B cell (primary cell): ENCODE measurements at regions not wholly inside any gene's neighbourhood (a gene's known extent, or its start where the extent isn't known, plus 50 kb on each side); places are given as distances from the start of the nearest gene placed in this dataset.
"Not testable (repeated sequence)": the region's sequence is repeated elsewhere in the genome, so short reads cannot be mapped to it uniquely, and the experiment has no call there.

Source experiments
- ATAC-seq: fragments of 200-7000 bp; cut with Tn5 transposase; one replicate; pipeline ENCODE4 v1.10.0; 2021; ENCODE audit warnings: low read depth, mild to moderate bottlenecking, moderate number of reproducible peaks, moderate library complexity
- CTCF ChIA-PET: fragments of 350-600 bp; sonication (Branson Sonifier 250); formaldehyde crosslinking; loops from one replicate; lab custom pipeline; 2021; ENCODE audit warnings: antibody characterized with exemption, inconsistent platforms; lab: Charles Lee
- POLR2A ChIA-PET: fragments of 350-600 bp; sonication (Branson Sonifier 250); formaldehyde crosslinking; loops from one replicate; lab custom pipeline; 2021; ENCODE audit warnings: antibody characterized with exemption; lab: Charles Lee
- DNase-seq: peaks from one replicate; pipeline ENCODE4 v3.0.0; 2013
- H2AFZ ChIP-seq: 2 replicates; pipeline ENCODE4 v1.6.1; 2012; ENCODE audit warnings: mild to moderate bottlenecking, low read depth, low read length; ENCODE audit not compliant: insufficient read depth, poor library complexity, severe bottlenecking
- H3K27ac ChIP-seq, 2 donors: 1 replicate in 1 of 2; 2 replicates in 1 of 2; pipeline ENCODE4 v1.5.1; 2012 to 2013; ENCODE audit warnings: low read length in 2 of 2, mild to moderate bottlenecking in 2 of 2, moderate library complexity in 1 of 2
- H3K27me3 ChIP-seq, 4 experiments: fragments of 200-600 bp in 1 of 4; sonication (generic) in 1 of 4; replicated peaks in 1 of 4; 1 replicate in 2 of 4; 2 replicates in 2 of 4; pipeline versions ENCODE4 v1.6.1 to v1.7.0; 2013 to 2016; ENCODE audit warnings: low read length in 3 of 4, mild to moderate bottlenecking in 2 of 4, mixed read lengths in 1 of 4, moderate library complexity in 1 of 4; ENCODE audit not compliant: insufficient read depth in 4 of 4, control insufficient read depth in 3 of 4; ENCODE audit errors: control extremely low read depth in 1 of 4
- H3K36me3 ChIP-seq, 2 experiments: replicated peaks in 1 of 2; 1 replicate in 1 of 2; 2 replicates in 1 of 2; pipeline versions ENCODE4 v1.6.1 to v1.7.1; 2013; ENCODE audit warnings: low read length in 1 of 2; ENCODE audit not compliant: insufficient read depth in 2 of 2, control insufficient read depth in 1 of 2; ENCODE audit errors: control extremely low read depth in 1 of 2, extremely low read depth in 1 of 2
- H3K4me1 ChIP-seq, 2 donors: fragments of 200-600 bp in 1 of 2; sonication (generic) in 1 of 2; 1 replicate in 1 of 2; 2 replicates in 1 of 2; pipeline versions ENCODE4 v1.5.1 to v1.6.1; 2013 to 2017; ENCODE audit warnings: low read length in 2 of 2; ENCODE audit not compliant: control insufficient read depth in 2 of 2, insufficient read depth in 2 of 2
- H3K4me2 ChIP-seq: replicated peaks from 2 replicates; pipeline ENCODE3; 2012; ENCODE audit warnings: mild to moderate bottlenecking, low read depth, low read length; ENCODE audit not compliant: poor library complexity, severe bottlenecking
- H3K4me3 ChIP-seq, 5 experiments: fragments of 200-600 bp in 1 of 5; sonication (generic) in 1 of 5; 1 replicate in 3 of 5; 2 replicates in 2 of 5; pipeline versions ENCODE4 v1.5.1 to v1.7.0; 2011 to 2016; ENCODE audit warnings: low read length in 4 of 5, mild to moderate bottlenecking in 4 of 5, low read depth in 2 of 5, control low read depth in 1 of 5, moderate library complexity in 1 of 5; ENCODE audit not compliant: insufficient read depth in 1 of 5; ENCODE audit errors: control extremely low read depth in 1 of 5, extremely low read depth in 1 of 5
- H3K79me2 ChIP-seq: fragments of 200-600 bp; sonication (generic); one replicate; pipeline ENCODE4 v1.6.0; 2016; ENCODE audit warnings: low read length; ENCODE audit not compliant: control insufficient read depth, insufficient read depth
- H3K9ac ChIP-seq: fragments of 200-600 bp; sonication (generic); 2 replicates; pipeline ENCODE4 v1.6.1; 2017; ENCODE audit warnings: mild to moderate bottlenecking, low read length, moderate library complexity
- H3K9me3 ChIP-seq, 3 donors: one replicate each; pipeline versions ENCODE4 v1.6.1 to v1.7.1; 2013; ENCODE audit warnings: low read length in 2 of 3; ENCODE audit not compliant: control insufficient read depth in 2 of 3, insufficient read depth in 1 of 3; ENCODE audit errors: control extremely low read depth in 1 of 3
- H4K20me1 ChIP-seq: 2 replicates; pipeline ENCODE4 v1.6.0; 2012; ENCODE audit warnings: mild to moderate bottlenecking, low read length; ENCODE audit not compliant: insufficient read depth, control insufficient read depth, poor library complexity, severe bottlenecking
- H3K27ac Mint-ChIP-seq: one replicate; pipeline ENCODE4 v1.8.0; 2021; ENCODE audit warnings: mixed read lengths
- H3K27me3 Mint-ChIP-seq: one replicate; pipeline ENCODE4 v1.8.0; 2021; ENCODE audit warnings: mixed read lengths
- H3K4me1 Mint-ChIP-seq: one replicate; pipeline ENCODE4 v1.8.0; 2021; ENCODE audit warnings: mixed read lengths
- H3K4me3 Mint-ChIP-seq: one replicate; pipeline ENCODE4 v1.8.0; 2021; ENCODE audit warnings: mixed read lengths
- H3K9me3 Mint-ChIP-seq: one replicate; pipeline ENCODE4 v1.8.0; 2022; ENCODE audit warnings: mixed read lengths; ENCODE audit not compliant: insufficient read depth
- EZH2 ChIP-seq: IDR thresholded peaks from 2 replicates; pipeline ENCODE4 v1.6.1; 2012; ENCODE audit warnings: borderline replicate concordance, low read depth, mild to moderate bottlenecking, moderate library complexity, low read length; ENCODE audit not compliant: insufficient read depth, poor library complexity, severe bottlenecking
- WGBS: methylation state at CpG from one replicate; pipeline ENCODE4 v1.1.5; 2013; ENCODE audit warnings: missing lambda C conversion rate; ENCODE audit not compliant: insufficient coverage; 5-methylcytosine and 5-hydroxymethylcytosine counted together
- intact Hi-C: fragments of 100-400 bp; cut with micrococcal nuclease; formaldehyde crosslinking; loops from one replicate; pipeline ENCODE4 v1.10.0; 2022
- TF ChIP-seq, protein P1 (sequence below): fragments of 200-600 bp; IDR thresholded peaks from one replicate; pipeline ENCODE4 v1.8.0; 2022; ENCODE audit warnings: antibody characterized with exemption, mild to moderate bottlenecking

DNA sequence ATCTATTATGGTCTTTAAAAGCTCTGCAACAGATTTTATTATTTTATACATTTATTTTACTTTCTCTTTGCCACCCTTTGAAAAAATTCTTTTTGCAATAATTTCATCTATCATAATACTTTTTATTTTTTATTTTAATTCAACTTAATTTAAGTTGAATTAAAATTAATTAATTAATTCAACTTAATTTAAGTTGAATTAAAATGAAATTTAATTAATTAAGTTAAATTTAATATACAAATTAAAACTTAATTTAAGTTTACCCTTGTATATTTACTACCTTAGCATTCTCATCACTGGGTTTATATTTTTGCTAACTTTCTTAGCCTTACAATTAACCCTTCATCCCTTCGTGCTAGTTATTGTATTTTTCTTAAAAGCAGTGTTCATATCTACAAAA, 301.4 kb downstream of the SLITRK5 start:
- Histone ChIP-seq H3K27ac (no peak overlapping the region), H3K4me2 (no peak overlapping the region), H3K79me2 (no peaks in the 10 kb centered on the region), H3K4me1 (no peaks in the 10 kb centered on the region), H3K27me3 (no peaks in the 10 kb centered on the region), H3K4me3 (no peak overlapping the region), H3K9me3 (peaks cover 0 to 7% (median 0%) of the 10 kb centered on the region in 3 donors), H3K36me3 (no peaks in the 10 kb centered on the region), H2AFZ (no peak overlapping the region), H4K20me1 (no peaks in the 10 kb centered on the region), H3K9ac (no peak overlapping the region)
- ChIA-PET CTCF (no interaction called here), POLR2A (no interaction called here)
- Mint-ChIP-seq H3K27me3 (no peaks in the 10 kb centered on the region), H3K4me1 (no peaks in the 10 kb centered on the region), H3K4me3 (no peak overlapping the region), H3K9me3 (peaks cover 2% of the 10 kb centered on the region), H3K27ac (no peak overlapping the region)
- TF ChIP-seq, protein P1, sequence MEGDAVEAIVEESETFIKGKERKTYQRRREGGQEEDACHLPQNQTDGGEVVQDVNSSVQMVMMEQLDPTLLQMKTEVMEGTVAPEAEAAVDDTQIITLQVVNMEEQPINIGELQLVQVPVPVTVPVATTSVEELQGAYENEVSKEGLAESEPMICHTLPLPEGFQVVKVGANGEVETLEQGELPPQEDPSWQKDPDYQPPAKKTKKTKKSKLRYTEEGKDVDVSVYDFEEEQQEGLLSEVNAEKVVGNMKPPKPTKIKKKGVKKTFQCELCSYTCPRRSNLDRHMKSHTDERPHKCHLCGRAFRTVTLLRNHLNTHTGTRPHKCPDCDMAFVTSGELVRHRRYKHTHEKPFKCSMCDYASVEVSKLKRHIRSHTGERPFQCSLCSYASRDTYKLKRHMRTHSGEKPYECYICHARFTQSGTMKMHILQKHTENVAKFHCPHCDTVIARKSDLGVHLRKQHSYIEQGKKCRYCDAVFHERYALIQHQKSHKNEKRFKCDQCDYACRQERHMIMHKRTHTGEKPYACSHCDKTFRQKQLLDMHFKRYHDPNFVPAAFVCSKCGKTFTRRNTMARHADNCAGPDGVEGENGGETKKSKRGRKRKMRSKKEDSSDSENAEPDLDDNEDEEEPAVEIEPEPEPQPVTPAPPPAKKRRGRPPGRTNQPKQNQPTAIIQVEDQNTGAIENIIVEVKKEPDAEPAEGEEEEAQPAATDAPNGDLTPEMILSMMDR: no peak
- TF ChIP-seq EZH2: no peak
- intact Hi-C loops: no loop called here
- no CpG with 5 or more reads among the region's 1 CpG for WGBS
- DNase-seq: no peak
- ATAC-seq: no peak

DNA sequence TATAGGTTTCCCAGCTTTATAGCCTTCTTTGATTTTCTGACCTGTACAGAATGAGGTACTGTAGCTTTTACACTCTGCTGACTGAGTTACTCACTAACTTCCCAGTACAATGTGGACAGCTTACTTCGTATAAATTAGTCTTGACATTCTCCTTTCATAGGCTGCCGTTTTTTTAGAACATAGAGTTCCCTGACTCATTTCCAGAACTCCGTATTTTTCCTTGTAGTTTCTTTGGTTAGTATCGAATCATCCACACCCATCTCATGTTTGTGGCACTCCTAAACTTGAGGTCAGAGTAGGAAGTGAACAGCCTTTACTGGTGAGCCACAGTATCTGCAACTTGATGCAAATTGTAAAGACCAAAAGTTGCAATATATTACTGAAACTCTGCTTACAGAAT, 303.9 kb downstream of the SLITRK5 start:
- H4K20me1 ChIP-seq: no peaks in the 10 kb centered on the region
- Mint-ChIP-seq H3K27me3 (no peaks in the 10 kb centered on the region), H3K4me3 (no peak overlapping the region), H3K4me1 (no peaks in the 10 kb centered on the region), H3K9me3 (peaks cover 2% of the 10 kb centered on the region), H3K27ac (no peak overlapping the region)
- no peak overlapping the region for H3K27ac ChIP-seq
- intact Hi-C loops: no loop called here
- ChIA-PET CTCF (no interaction called here), POLR2A (no interaction called here)
- H3K9me3 ChIP-seq: peaks cover 0 to 7% (median 0%) of the 10 kb centered on the region in 3 donors
- DNase-seq: no peak
- no peak overlapping the region for H3K4me3 ChIP-seq
- ATAC-seq: no peak
- no peak for TF ChIP-seq EZH2
- TF ChIP-seq, protein P1: no peak
- WGBS: 100% methylated on average over 1 of the region's 4 CpGs
- no peaks in the 10 kb centered on the region for H3K27me3 ChIP-seq
- no peaks in the 10 kb centered on the region for H3K36me3 ChIP-seq
- no peak overlapping the region for H2AFZ ChIP-seq
- no peak overlapping the region for H3K4me2 ChIP-seq
- no peaks in the 10 kb centered on the region for H3K79me2 ChIP-seq
- no peak overlapping the region for H3K9ac ChIP-seq
- H3K4me1 ChIP-seq: no peaks in the 10 kb centered on the region

DNA sequence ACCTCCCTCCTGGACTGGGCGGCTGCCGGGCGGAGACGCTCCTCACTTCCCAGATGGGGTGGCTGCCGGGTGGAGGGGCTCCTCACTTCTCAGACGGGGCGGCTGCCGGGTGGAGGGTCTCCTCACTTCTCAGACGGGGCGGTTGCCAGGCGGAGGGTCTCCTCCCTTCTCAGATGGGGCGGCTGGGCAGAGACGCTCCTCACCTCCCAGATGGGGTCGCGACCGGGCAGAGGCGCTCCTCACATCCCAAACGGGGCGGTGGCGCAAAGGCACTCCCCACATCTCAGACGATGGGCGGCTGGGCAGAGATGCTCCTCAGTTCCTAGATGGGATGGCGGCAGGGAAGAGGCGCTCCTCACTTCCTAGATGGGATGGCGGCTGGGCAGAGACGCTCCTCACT, 305.5 kb downstream of the SLITRK5 start:
- CTCF ChIA-PET, POLR2A ChIA-PET: not testable (repeated sequence)

More for the DNA sequence above, 305.5 kb downstream of the SLITRK5 start:
- H3K9ac ChIP-seq, H3K9me3 Mint-ChIP-seq, H3K27ac Mint-ChIP-seq, H3K79me2 ChIP-seq, DNase-seq, H3K27ac ChIP-seq, H3K36me3 ChIP-seq, H3K9me3 ChIP-seq, H3K27me3 ChIP-seq, H3K4me3 Mint-ChIP-seq, ATAC-seq, H3K4me2 ChIP-seq, H3K4me1 ChIP-seq, H3K27me3 Mint-ChIP-seq, intact Hi-C loops, H3K4me1 Mint-ChIP-seq, H3K4me3 ChIP-seq, H2AFZ ChIP-seq, H4K20me1 ChIP-seq: not testable (repeated sequence)
- WGBS: 99% methylated on average over 14 of the region's 26 CpGs
